Lower leg skin (tissue), 4 donors: ENCODE measurements at regions not wholly inside any gene's neighbourhood (a gene's known extent, or its start where the extent isn't known, plus 50 kb on each side); places are given as distances from the start of the nearest gene placed in this dataset.

Experiments
- DNase-seq, 2 donors: peaks; one replicate each; pipeline ENCODE4 v3.0.0-alpha.2; 2019; ENCODE audit warnings: low spot score in 2 of 2
- H3K4me3 ChIP-seq: fragments of 200-600 bp; sonication (generic); 2 replicates; pipeline ENCODE4 v1.5.1; 2017; ENCODE audit warnings: mild to moderate bottlenecking, low read depth; ENCODE audit not compliant: poor library complexity, severe bottlenecking
- POLR2A ChIP-seq, 2 donors: fragments of 450-650 bp; IDR thresholded peaks; one replicate each; pipeline ENCODE4 v1.6.1; 2016 to 2017; ENCODE audit warnings: antibody characterized with exemption in 2 of 2, mild to moderate bottlenecking in 1 of 2, moderate library complexity in 1 of 2
- WGBS, 2 donors: methylation state at CpG; one replicate each; pipeline ENCODE4 v1.1.5; 2018; 5-methylcytosine and 5-hydroxymethylcytosine counted together
- intact Hi-C: fragments of 100-400 bp; cut with DNase I; formaldehyde crosslinking; loops from one replicate; pipeline ENCODE4 v1.15.0; 2023; ENCODE audit warnings: low total_unique reads
- TF ChIP-seq, protein P1 (sequence below), 3 donors: fragments of 450-650 bp; IDR thresholded peaks; one replicate each; pipeline ENCODE4 v1.5.1; 2016; ENCODE audit warnings: antibody characterized with exemption in 3 of 3, mild to moderate bottlenecking in 3 of 3, moderate library complexity in 2 of 3

DNA sequence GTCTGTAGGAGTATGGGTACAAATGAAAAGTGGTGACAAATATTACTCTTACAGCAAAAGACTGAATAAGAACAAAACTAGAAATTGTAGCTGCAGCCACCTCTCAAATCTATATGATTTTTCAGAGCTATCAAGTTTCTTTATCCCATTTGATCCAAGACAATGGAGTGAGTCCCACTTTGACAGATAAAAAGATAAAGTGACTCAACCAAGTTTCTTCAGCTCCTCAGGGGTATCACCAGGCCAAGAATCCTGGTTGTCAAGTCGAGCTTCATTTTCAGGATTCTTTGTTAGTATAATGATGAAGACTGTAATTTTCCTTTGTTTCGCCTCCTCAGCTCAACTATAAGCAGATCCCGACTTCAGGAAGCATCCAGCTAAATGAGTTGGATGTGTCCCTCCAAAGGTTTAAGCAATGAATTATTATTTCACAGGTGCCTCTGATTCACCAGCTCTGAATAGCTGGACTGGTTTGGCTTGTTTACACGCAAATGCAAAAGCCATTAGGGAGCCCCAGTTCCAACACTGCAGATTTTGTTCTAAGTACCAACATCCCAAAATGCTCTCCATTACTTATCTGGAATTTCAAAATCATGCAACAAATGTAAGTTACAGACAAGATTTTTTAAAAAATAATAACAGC, 238.9 kb downstream of the MAFB start:
- 56 to 64% methylated on average over 4 of the region's 4 CpGs for WGBS, 2 donors
- intact Hi-C loops = no loop called here
- TF ChIP-seq, protein P1, sequence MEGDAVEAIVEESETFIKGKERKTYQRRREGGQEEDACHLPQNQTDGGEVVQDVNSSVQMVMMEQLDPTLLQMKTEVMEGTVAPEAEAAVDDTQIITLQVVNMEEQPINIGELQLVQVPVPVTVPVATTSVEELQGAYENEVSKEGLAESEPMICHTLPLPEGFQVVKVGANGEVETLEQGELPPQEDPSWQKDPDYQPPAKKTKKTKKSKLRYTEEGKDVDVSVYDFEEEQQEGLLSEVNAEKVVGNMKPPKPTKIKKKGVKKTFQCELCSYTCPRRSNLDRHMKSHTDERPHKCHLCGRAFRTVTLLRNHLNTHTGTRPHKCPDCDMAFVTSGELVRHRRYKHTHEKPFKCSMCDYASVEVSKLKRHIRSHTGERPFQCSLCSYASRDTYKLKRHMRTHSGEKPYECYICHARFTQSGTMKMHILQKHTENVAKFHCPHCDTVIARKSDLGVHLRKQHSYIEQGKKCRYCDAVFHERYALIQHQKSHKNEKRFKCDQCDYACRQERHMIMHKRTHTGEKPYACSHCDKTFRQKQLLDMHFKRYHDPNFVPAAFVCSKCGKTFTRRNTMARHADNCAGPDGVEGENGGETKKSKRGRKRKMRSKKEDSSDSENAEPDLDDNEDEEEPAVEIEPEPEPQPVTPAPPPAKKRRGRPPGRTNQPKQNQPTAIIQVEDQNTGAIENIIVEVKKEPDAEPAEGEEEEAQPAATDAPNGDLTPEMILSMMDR (IDR thresholded peaks at IDR 0.05) = no peak
- no peak for TF ChIP-seq POLR2A (IDR thresholded peaks at IDR 0.05)

DNA sequence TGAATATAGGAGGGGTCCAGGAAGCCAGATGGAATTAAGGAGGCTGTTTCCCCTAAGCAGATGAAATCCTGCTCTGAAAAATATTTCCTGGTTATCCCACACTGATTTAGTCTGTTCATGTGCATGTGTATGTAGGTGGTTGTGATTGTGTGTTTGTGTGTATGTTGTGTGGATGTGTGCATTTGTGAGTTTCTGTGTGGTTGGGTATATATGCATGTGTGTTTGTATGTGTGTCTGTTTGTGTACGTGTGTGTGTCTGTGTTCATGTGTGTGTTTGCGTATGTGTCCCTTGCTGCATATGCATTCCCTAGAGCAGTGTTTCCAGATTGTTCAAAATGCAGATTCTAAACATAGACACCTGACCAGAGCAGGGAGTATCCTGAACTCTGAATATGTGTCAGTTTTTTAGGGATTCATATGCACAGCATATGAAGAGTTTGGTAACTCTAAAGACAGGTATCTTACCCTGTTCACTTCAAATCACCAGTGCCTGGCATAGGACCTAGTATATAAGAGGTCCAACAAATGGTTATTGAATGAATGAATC, 239.8 kb downstream of the MAFB start:
- 91 to 94% methylated on average over 2 of the region's 2 CpGs for WGBS, 2 donors
- intact Hi-C loops = no loop called here
- no peak for DNase-seq
- H3K4me3 ChIP-seq = no peak overlapping the region
- TF ChIP-seq POLR2A (IDR thresholded peaks at IDR 0.05) = no peak
- TF ChIP-seq, protein P1 (IDR thresholded peaks at IDR 0.05) = no peak

More for the DNA sequence above, 238.9 kb downstream of the MAFB start:
- DNase-seq = no peak
- H3K4me3 ChIP-seq = no peak overlapping the region

DNA sequence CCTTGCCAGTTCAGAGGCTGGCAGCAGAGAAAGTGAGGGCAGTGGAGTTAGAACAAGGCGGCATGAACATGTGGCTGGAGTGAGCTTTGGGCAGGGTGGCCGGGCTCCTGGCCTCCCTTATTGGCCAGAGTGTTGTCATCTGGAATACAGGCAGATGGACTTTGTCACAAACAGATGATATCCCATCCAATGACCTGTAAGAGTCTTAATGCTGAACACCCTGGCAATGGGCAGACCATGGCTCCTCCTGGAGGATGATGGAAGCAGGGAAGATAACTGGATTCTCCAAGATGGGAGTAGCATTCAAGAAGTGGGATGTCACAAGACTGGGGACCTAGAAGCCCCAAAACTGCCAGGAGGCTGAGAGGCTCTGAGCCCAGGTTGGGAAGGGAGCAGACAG, 242.1 kb downstream of the MAFB start:
- H3K4me3 ChIP-seq = no peak overlapping the region
- intact Hi-C loops = no loop called here
- no peak for TF ChIP-seq POLR2A (IDR thresholded peaks at IDR 0.05)
- TF ChIP-seq, protein P1 (IDR thresholded peaks at IDR 0.05) = no peak
- DNase-seq = peak in 1 of 2 donors; percentile 49
- 84 to 97% methylated on average over 2 of the region's 2 CpGs for WGBS, 2 donors

DNA sequence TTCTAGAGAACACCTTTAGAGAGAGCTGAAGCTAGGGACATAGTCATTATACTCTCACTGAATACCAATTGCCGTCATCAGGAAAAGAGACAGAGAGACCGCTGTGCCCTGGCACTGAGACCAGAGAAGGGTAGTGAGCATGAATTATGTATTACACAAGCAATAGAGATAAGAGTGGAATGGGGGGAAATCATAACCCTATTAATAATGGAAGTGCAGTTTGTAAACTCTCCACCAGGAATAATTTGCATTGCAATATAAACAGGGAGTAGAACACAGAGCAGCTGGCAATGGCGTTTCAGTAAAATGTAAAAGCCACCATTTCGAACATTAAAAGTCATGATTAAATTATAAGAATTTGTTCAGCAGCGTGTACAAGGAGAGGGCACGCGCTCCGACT, 244.5 kb downstream of the MAFB start:
- no peak for TF ChIP-seq POLR2A (IDR thresholded peaks at IDR 0.05)
- TF ChIP-seq, protein P1 (IDR thresholded peaks at IDR 0.05) = no peak
- H3K4me3 ChIP-seq = no peak overlapping the region
- 94 to 96% methylated on average over 8 of the region's 8 CpGs for WGBS, 2 donors
- DNase-seq = no peak
- intact Hi-C loops = no loop called here

DNA sequence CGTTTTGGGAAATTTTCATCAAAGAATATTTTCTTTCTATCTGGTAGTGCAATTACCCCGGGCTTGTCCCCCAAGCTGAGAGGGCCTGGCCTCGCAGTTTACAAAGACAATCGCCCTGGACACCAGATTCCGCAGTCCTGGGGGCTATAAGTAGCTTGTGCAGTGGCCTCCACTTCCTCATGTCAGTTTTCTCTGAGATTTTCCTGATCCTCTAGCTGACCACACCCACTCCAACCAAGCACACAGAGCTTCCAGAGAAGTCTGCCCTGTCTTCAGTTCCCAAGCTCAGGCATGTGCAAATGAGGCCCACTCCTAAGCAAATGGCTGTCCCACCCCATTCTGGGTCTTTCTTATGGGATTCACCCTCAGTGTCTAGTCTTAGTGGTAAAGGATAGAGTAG, 245.3 kb downstream of the MAFB start:
- WGBS, 2 donors = 66 to 73% methylated on average over 5 of the region's 5 CpGs
- peak in 1 of 2 donors; percentile 65 for DNase-seq
- intact Hi-C loops = no loop called here
- TF ChIP-seq, protein P1 (IDR thresholded peaks at IDR 0.05) = no peak
- TF ChIP-seq POLR2A (IDR thresholded peaks at IDR 0.05) = no peak
- H3K4me3 ChIP-seq = no peak overlapping the region
